NCI-H1436 treated with DMSO at 0.1 percent for 48 hours (cell line): ENCODE measurements at regions not wholly inside any gene's neighbourhood (a gene's known extent, or its start where the extent isn't known, plus 50 kb on each side); places are given as distances from the start of the nearest gene placed in this dataset.
"Not testable (repeated sequence)": the region's sequence is repeated elsewhere in the genome, so short reads cannot be mapped to it uniquely, and the experiment has no call there.

Experiments used
- DNase-seq: peaks from one replicate; lab custom pipeline; 2025; lab: John Stamatoyannopoulos, UW

DNA sequence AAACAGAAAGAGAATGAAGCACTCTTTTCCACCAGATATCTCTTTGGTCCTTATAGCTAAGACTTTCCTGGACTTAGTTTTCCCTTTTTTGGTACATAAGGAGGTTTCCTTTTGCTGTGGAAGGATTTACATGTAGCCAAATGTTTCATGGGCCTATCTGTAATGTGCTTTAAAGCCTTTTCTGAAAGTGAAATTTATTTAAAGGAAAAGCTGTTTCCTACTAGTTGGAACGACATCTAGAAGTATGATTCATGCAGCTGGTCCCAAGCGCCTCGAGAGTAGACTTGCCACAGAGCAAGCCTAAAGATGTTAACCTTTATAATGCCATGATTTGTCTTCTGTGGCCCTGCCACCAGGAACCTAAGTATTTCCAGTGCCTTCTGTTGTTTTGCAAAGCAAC lies 390.3 kb downstream of the DLEU7 start:
- no peak for DNase-seq

DNA sequence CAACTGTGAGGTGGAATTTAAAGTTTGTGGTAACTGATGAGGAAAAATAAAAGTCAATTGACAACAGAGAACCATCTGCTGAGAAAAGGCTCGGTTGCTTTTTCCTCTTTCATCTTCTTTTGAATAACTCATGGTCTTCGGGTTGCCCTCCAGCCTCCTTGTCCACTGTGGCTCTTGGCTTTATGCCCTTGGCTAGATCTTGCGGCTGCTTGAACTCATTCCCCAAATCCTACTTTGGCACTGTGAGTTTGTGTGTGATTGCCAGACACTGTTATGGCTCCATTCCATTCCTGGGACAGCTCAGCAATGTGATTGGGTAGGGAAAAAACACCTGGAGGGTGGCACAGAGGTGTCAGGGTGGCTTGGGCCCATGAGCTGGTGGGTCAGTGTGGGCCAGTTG lies 387.4 kb downstream of the DLEU7 start:
- no peak for DNase-seq

DNA sequence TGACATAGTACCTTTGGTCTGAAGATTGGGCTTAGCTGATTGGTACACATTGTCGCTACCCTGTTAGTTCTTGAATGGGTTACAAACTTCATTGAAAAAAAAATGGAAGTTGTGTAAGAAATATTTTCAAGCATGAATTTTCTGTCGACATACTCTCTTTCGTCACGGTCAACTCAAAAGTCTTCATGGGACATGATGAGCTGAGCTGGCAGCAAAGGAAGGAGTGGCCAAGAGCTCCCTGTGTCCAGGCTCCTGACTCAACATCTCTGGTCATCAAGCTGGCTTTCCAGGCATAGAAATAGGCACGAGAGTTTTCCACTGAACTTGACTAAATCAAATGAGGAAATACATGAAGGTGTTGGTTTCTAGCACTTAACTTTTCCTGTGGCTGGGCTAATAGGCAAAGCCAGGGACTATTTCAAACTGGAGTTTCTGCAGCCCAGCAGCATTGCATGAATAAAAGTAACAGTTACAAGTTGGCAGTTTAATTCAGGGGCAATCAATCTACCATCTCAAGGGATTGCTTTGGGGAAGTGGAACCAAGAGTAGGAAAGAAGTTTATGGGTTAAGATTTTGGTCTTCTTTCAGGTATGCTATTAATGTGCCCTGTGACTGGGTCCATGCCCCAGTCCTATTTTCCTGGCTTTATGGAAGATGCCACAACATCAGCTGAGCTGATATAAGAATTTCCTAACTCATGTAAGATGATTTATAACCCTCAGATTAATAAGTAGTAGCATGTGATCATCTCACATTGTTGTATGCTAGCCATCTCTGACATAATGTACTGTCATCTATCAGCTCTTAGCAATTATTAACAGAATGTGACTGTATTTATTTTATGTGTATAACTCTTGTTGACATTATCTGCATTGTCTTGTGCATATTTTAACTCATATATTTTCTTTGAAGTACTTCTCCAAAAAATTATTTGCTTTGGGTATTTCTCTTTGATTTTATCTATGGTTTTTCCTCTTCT lies 385.8 kb downstream of the DLEU7 start:
- DNase-seq, result no peak

DNA sequence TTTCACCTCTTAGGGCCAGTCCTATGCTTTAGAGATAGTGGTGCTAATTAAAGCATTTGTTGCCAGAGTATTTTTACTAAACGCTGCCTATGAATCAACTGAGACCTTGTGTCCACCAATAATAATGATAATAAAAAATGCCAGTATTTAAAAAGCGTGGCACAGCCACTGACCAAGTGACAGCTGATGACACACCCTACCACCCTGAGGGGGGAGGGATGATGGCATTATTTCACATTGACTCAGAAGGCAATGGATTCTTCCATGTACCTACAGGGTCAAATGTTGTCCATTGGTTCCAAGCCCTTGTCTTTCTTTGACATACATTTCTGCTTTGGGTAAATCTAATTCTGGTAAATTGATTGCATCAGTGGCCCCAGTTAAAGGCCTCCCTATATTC lies 384.4 kb downstream of the DLEU7 start:
- no peak for DNase-seq

- DNase-seq, result no peak
Observed at GRCh38 chr13:50459658-50460057, 383.8 kb downstream of the DLEU7 start.

GRCh38 chr13:50460358-50460757 lies 383.1 kb downstream of the DLEU7 start:
- no peak for DNase-seq

GRCh38 chr13:50461189-50461588 lies 382.3 kb downstream of the DLEU7 start:
- no peak for DNase-seq

- no peak for DNase-seq
Observed at GRCh38 chr13:50463719-50464118, 379.8 kb downstream of the DLEU7 start.

DNA sequence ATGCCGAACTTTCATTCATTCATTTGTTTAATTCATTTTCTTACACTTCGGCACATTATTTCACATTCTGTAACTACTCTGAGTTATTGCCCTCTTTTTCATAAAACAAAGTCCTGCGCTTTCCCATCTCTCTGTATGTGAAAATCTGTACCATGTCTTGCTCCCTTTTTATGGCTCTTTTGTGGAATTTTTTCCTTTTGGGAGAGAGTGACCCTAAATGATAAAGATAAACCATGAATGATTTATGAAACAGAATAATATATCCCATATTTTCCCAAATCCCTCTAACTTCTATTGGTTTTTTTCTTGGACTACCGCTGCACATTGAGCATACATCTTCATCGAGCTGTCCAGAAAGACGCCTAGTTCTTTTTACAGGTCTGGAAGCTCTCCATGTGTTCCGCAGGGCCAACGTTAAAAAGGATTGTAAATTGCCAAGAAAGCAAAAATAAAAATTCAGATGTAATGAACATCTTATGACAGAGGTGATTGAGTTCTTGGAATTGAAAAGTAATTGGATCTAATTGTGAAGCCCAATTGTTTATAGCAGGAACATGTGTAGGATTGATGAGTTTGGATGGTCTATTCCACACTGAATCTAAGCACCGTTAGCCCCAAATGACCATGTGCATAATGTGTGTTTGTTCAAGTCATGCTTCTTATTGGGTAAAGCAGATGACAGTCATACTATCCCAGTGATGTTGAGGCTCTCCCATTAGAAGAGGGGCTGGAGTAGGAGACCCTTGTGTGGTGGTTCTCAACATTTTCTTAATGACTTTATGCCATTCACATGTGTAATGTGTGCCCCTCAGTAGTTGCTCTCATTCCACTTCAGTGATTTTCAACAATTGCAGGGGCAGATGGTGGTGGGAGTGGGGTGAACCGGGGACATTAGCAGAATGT lies 378.9 kb downstream of the DLEU7 start:
- DNase-seq, result no peak

DNA sequence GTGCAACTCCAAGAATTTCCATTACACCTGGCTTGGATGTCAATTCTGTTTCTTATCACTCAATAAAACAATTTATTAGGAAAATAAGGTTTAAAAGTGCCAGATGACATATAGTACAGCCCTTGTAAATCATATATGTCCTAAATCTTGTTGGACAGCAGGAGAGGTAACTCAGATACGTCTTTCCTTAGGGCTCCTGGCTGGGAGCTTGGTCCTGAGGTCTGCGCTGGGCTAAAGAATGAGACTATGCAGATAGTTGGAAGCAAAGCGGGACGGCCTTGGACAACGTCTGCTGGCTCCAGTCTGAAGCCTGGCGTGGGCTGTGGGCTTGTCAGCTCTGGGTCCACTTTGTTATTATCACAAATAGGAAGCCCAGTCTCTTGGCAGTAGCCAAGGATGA lies 377.0 kb downstream of the DLEU7 start:
- no peak for DNase-seq

- peak; percentile 13 for DNase-seq
Observed at GRCh38 chr13:50467156-50468110, 376.1 kb downstream of the DLEU7 start.

GRCh38 chr13:50468849-50469669 lies 374.4 kb downstream of the DLEU7 start:
- DNase-seq, result no peak

DNA sequence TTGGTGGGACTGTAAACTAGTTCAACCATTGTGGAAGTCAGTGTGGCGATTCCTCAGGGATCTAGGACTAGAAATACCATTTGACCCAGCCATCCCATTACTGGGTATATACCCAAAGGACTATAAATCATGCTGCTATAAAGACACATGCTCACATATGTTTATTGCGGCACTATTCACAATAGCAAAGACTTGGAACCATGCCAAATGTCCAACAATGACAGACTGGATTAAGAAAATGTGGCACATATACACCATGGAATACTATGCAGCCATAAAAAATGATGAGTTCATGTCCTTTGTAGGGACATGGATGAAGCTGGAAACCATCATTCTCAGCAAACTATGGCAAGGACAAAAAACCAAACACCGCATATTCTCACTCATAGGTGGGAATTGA lies 370.4 kb downstream of the DLEU7 start:
- not testable (repeated sequence) for DNase-seq

- DNase-seq, result no peak
Observed at GRCh38 chr13:50474088-50474662, 369.3 kb downstream of the DLEU7 start.

DNA sequence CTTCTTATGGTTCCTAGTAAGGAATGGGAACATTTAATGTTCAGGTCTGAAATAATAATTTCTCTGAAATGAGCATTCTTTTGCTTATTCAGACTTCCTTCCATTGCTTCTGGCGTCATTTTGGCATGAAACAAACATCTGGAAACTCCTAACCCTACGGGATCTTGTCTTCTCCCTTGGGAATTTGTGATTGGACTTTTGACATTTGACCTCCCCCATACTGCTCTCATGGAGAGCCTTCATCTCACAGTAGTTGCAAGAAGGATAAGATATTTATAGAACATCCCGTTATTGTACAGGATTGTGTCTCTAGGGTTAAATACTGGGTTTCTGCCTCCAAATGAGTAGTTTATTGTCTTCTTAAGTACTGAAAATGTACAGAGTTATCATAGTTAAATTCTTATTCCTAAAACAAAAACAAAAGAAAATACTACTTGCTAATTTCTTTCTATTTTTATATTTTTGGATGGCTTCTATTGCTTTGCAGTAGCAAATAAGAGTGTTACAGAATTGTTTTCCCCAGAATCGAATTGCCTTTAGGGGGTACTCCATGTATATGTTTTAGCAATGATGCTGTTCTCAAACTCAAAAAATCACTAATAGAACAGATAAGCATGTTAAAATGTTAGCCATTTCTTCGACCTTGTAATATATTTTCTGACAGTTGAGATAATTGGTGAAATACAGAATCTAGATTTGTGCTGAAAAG lies 366.8 kb downstream of the DLEU7 start:
- DNase-seq, result no peak

DNA sequence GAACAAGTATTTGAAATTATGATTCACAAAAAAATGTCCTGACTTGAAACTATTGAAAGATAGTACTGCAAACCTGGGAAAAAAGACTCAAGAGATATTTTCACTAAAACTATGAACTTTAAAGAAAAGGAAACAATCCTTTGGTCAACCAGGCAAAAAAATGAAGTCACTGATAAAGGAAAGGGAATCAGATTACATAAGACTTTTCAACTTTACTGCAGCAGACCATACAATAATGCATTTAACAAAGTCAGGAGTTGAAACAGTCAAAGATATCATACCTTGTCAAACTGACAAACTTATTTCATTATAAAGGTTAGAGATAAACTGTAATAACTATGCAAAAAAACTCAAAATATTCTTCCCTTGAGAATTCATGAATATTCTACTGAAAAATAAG lies 361.6 kb downstream of the DLEU7 start:
- DNase-seq, result no peak

GRCh38 chr13:50483416-50483815 lies 360.1 kb downstream of the DLEU7 start:
- no peak for DNase-seq

DNA sequence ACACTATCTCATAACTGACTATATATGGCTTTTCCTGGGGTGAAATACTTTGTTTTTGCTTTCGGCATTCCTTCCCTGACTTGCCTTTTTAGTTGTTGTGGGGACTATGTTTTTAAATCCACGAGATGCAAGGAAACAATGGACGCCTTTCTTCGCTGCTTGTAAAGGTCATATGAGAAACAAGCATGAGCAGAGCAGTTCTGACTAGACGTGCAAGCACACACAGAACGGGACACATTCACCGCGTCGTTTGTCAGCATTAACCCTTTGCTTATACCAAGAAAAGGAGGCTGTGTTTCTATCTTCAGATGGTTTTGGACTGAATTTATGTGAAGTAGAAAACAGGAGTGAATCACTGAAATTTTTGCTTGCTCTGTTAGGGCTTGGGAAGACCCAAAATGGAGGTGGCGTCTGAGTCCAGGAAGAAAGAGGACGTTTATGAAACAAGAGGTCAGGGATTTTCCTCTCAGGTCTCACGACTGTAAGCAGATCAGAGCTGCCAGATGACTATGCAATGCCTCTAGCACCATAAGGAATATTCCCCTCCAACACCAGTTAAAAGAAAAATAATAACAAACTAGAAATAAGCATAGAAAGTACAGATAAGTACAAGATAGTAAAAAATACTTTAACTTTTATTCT lies 358.9 kb downstream of the DLEU7 start:
- no peak for DNase-seq
